ENCODE measurements at regions not wholly inside any gene's neighbourhood (a gene's known extent, or its start where the extent isn't known, plus 50 kb on each side); places are given as distances from the start of the nearest gene placed in this dataset.
A peak's percentile ranks its signal among the peaks of the same experiment; 100 is the strongest.
"Not testable (repeated sequence)": the region's sequence is repeated elsewhere in the genome, so short reads cannot be mapped to it uniquely, and the experiment has no call there.

DNA sequence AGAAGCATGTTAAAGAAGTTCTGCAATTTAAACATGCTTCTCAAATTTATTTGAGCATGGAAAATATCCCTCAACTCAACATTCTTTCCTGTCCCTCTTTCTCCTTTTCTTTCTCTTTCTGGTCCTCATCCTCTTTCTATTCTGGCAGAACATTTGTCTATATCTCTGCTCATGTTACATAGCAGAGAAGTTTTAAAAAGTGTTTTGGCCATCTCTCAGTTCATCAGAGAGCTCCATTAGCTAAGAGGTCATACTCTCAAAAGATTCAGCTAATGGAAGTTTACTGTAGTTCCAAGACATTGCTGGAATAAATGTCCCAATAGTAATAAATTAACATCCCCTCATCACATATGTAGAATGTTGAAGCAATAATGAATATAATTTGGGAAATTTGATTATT, 53.5 kb downstream of the XCL2 start:
- no peak for DNase-seq (ENCODE audit: low read depth in 2 of 2)

GRCh38 chr1:168488138-168488537, 55.7 kb downstream of the XCL2 start:
- DNase-seq (ENCODE audit: low read depth in 2 of 2), result peak; percentile 7 to 38

DNA sequence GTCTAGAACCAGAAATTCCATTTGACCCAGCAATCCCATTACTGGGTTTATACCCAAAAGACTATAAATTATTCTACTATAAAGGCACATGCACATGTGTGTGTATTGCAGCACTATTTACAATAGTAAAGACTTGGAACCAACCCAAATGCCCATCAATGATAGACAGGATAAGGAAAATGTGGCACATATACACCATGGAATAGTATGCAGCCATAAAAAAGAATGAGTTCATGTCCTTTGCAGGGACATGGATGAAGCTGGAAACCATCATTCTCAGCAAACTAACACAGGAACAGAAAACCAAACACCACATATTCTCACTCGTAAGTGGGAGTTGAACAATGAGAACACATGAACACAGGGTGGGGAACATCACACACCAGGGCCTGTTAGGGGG, 57.0 kb downstream of the XCL2 start:
- DNase-seq (ENCODE audit: low read depth in 2 of 2), result not testable (repeated sequence)

- peak in 1 of 2 donors; percentile 37 for DNase-seq (ENCODE audit: low read depth in 2 of 2)
These were observed 58.7 kb downstream of the XCL2 start for GRCh38 chr1:168485048-168485447.

GRCh38 chr1:168484083-168484482, 59.7 kb downstream of the XCL2 start:
- DNase-seq (ENCODE audit: low read depth in 2 of 2), result no peak

DNA sequence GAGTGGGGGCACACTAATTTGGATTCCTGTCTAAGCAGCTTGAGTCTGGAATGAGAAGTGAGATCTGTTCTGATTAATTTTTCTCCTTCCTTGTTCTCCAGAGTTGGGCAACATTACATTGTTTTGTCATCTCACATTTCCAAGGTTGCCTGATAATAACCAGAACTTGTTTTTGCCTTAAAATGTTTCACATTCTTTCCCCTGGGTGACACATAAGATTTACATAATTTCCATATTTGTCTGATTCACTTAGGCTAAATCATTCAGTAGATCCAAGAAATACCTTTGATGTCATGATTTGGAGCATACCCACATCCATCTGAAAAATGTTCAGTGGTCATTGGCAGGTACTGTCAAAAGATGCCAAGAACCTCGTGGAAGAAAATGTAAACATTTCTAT, 60.3 kb downstream of the XCL2 start:
- no peak for DNase-seq (ENCODE audit: low read depth in 2 of 2)

- no peak for DNase-seq (ENCODE audit: low read depth in 2 of 2)
These were observed 61.7 kb downstream of the XCL2 start for GRCh38 chr1:168482106-168482505.

DNA sequence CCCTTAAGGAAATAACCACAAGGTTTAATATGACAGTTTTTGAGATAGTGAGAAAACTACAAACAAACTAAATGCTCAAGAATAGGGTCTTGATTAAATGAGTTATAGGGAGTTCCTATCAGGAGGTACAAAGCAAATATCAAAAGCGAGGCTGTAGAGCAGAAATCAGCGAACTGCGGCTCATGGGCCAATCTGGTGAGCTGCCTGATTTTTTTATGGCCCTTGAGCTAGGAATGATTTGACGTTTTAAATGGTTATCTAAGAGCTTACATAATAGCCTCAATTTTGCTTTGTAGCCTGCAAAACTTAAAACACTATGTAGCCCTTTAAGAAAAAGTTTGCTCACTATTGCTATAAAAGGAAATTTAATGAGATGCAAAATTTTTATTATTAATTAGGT, 62.2 kb downstream of the XCL2 start:
- no peak for DNase-seq (ENCODE audit: low read depth in 2 of 2)

- DNase-seq (ENCODE audit: low read depth in 2 of 2), result no peak
These were observed 62.8 kb downstream of the XCL2 start for GRCh38 chr1:168480997-168481396.

GRCh38 chr1:168477792-168478191, 66.0 kb downstream of the XCL2 start:
- no peak for DNase-seq (ENCODE audit: low read depth in 2 of 2)

DNA sequence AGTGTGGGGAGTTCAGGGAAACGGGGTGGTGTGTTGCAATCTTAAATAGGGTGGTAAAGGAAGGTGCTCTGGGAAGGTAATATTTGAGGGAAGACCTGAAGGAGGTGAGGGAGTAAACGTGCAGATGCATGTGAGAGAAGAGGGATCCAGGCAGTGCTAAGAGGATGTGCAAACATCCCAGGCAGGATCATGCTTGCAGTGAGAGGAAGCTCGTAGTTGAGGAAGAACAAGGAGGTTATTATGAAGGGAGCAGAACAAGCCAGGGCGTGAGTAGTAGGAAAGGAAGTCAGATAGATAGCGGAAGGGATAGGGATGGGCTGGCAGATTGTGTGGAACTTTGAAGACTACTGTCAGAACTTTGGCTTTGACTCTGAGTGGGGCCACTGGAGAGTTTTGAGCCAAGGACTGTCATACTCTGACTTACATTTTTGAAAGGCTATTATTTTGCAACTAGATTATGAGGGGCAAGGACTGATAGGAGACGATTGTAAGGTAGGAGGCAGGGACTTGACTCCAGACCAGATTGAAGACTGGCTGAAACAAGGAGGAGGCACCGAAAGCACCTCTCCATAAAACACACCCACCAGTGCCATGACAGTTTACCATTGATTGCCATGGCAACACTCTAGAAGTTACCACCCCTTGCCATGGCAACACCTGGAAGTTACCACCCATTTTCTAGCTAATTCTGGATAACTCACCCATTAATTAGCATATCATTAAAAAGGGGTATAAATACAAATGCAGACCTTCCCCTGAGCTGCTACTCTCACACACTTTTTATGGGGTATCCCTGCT, 67.0 kb downstream of the XCL2 start:
- DNase-seq (ENCODE audit: low read depth in 2 of 2), result no peak

GRCh38 chr1:168474322-168474721, 69.5 kb downstream of the XCL2 start:
- DNase-seq (ENCODE audit: low read depth in 2 of 2), result no peak

GRCh38 chr1:168473126-168473525, 70.7 kb downstream of the XCL2 start:
- no peak for DNase-seq (ENCODE audit: low read depth in 2 of 2)

DNA sequence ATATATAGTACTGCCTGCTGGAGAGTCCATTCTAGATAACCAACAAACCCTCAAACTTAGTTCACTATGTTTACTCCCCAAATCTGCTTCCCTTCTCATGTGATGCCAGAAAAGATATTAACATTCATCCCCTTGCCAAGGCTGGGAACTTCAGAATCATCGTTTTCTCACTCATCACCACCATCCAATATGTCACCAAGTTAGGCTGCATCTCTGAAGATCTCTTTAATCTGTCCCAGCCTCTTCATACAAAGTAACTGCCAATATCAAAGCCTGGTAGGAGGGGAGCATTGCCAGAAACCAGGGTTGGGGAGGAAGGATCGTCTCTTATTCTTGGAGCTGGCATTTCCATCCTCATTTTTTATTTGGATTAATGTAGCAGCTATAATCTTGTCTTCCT, 71.6 kb downstream of the XCL2 start:
- DNase-seq (ENCODE audit: low read depth in 2 of 2), result no peak

- DNase-seq (ENCODE audit: low read depth in 2 of 2), result peak in 1 of 2 donors; percentile 16
These were observed 72.8 kb downstream of the XCL2 start for GRCh38 chr1:168470901-168471431.

DNA sequence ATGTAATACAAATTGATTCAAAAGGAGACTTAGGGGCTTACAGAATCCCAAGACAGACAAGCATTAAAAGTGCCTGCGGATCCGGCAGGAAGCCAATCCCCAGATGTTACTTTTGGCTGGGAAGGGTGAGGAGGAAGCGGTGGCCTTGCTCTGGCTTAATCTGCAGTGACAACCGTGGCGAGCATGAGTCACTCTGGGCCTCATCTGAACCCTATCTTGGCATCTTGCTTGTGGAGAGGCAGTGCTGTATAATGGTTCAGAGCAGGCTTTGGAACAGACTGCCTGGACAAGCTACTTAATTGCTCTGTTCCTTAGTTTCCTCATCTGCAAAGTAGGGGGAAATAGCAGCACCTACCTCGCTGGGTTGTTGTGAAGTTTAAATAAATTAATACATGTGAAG, 74.1 kb downstream of the XCL2 start:
- peak; percentile 10 to 37 for DNase-seq (ENCODE audit: low read depth in 2 of 2)

DNA sequence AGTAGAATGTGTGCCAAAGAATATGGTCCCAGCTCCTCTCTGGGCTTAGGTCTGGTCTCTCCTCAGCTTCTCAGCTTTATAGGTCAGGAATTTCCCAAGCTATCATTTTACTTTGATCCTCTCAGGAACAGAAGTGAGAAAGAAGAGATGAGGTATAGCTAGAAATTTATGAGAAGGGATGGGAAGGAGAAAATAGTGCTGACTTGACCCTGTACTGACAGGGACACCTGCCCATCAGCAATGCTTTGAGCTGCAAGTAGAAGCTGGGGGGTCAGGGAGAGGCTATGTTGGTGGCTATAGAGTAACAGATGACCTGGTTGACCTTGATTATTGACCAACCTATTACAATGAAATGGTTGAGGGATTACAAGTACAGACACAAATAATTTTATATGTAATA, 75.0 kb downstream of the XCL2 start:
- DNase-seq (ENCODE audit: low read depth in 2 of 2), result no peak

- no peak for DNase-seq (ENCODE audit: low read depth in 2 of 2)
These were observed 75.6 kb downstream of the XCL2 start for GRCh38 chr1:168468042-168468809.

DNA sequence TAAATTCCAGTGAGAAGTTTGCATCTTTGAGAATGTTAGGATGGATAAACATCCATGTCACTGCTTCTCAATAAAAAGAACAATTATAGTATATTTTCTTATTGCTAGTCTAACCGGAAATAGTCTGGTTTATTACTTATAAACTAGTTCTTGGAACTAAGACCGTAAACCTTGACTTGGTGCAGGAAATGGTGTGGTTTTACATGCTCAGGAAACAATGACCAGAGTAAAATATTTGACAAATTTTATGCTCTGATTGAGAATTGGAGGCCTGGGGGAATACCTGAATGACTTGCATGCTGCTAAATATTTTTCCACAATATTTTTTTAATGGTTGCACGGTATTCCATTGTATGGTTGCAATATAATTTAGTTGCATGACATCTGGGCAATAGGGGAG, 76.3 kb downstream of the XCL2 start:
- peak in 1 of 2 donors; percentile 14 for DNase-seq (ENCODE audit: low read depth in 2 of 2)

DNA sequence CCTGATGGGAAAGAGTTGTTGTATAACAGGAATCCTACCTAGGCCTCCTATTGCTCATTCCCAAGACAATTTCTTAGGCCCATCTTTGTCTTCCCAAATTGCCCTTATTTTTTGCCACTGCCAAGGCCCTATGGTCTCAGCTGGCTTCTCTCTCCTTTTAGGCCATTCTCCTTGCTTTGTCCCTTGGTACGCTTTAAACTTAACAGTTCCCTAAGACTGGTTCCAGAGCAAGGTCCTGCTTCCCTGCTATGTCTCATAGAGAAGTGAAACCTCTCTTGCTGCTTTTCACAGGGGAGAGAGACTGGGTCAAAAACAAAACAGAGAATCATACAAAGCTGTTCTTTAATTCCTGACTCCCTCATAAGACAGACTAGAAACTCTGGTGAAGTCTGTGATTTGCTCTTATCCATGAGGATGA, 77.1 kb downstream of the XCL2 start:
- DNase-seq (ENCODE audit: low read depth in 2 of 2), result no peak

- DNase-seq (ENCODE audit: low read depth in 2 of 2), result peak; percentile 19 to 44
These were observed 77.6 kb downstream of the XCL2 start for GRCh38 chr1:168466092-168466713.

GRCh38 chr1:168461108-168461507, 82.7 kb downstream of the XCL2 start:
- DNase-seq (ENCODE audit: low read depth in 2 of 2), result not testable (repeated sequence)

Data from lung microvascular endothelial cell (primary cell).